DOHH2 (cell line): ENCODE measurements at regions not wholly inside any gene's neighbourhood (a gene's known extent, or its start where the extent isn't known, plus 50 kb on each side); places are given as distances from the start of the nearest gene placed in this dataset.

Source experiments
- EZH2phosphoT487 ChIP-seq: fragments of 200-600 bp; sonication (generic); IDR thresholded peaks from 2 replicates; pipeline ENCODE4 v1.6.1; 2017; ENCODE audit warnings: borderline replicate concordance, mild to moderate bottlenecking, antibody characterized with exemption, low read length, moderate library complexity, mixed read lengths
- TF ChIP-seq, protein P1 (sequence below): fragments of 200-600 bp; sonication (generic); IDR thresholded peaks from one replicate; pipeline ENCODE4 v1.5.1; 2014; ENCODE audit warnings: antibody characterized with exemption, mild to moderate bottlenecking, low read depth, low read length; ENCODE audit not compliant: poor library complexity, severe bottlenecking

DNA sequence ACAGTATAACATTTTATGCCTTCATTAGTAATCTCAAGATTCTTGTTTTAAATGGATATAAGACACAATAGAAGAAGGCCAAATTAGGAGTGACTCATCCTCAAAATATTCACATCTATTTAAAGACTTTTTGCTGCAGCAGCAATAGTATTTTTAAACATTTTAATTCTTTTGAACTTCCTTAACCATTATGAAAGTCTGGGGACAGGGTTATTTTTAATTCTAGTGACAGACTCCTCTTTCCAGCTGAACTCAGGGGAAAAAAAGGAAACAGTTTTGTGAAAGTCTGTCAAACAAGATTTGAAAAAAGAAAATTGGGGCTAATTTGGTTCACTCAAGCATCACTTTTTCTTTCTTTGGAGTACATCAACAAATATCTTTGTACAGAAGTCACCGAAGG, 541.8 kb downstream of the NUP35 start:
- TF ChIP-seq, protein P1, sequence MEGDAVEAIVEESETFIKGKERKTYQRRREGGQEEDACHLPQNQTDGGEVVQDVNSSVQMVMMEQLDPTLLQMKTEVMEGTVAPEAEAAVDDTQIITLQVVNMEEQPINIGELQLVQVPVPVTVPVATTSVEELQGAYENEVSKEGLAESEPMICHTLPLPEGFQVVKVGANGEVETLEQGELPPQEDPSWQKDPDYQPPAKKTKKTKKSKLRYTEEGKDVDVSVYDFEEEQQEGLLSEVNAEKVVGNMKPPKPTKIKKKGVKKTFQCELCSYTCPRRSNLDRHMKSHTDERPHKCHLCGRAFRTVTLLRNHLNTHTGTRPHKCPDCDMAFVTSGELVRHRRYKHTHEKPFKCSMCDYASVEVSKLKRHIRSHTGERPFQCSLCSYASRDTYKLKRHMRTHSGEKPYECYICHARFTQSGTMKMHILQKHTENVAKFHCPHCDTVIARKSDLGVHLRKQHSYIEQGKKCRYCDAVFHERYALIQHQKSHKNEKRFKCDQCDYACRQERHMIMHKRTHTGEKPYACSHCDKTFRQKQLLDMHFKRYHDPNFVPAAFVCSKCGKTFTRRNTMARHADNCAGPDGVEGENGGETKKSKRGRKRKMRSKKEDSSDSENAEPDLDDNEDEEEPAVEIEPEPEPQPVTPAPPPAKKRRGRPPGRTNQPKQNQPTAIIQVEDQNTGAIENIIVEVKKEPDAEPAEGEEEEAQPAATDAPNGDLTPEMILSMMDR = no peak
- TF ChIP-seq EZH2phosphoT487 = no peak
